Activated CD4-positive, alpha-beta T cell treated with anti-CD3 and anti-CD28 coated beads for 36 hours (primary cell): ENCODE measurements at regions not wholly inside any gene's neighbourhood (a gene's known extent, or its start where the extent isn't known, plus 50 kb on each side); places are given as distances from the start of the nearest gene placed in this dataset.

ENCODE experiments used
- ATAC-seq: fragments of 200-7000 bp; cut with Tn5 transposase; one replicate; pipeline ENCODE4 v1.10.0; 2021; ENCODE audit warnings: mild to moderate bottlenecking, moderate library complexity
- CTCF ChIA-PET: fragments of 350-600 bp; sonication (Branson Sonifier 250); formaldehyde crosslinking; loops from one replicate; lab custom pipeline; 2021; ENCODE audit warnings: antibody characterized with exemption; lab: Charles Lee
- POLR2A ChIA-PET: fragments of 350-600 bp; sonication (Branson Sonifier 250); formaldehyde crosslinking; loops from one replicate; lab custom pipeline; 2021; ENCODE audit warnings: antibody characterized with exemption, inconsistent platforms; lab: Charles Lee
- DNase-seq: peaks from one replicate; pipeline ENCODE4 v3.0.0-alpha.2; 2020
- H3K27ac Mint-ChIP-seq: one replicate; pipeline ENCODE4 v1.8.0; 2021; ENCODE audit warnings: mixed read lengths
- H3K27me3 Mint-ChIP-seq: one replicate; pipeline ENCODE4 v1.8.0; 2021; ENCODE audit warnings: mixed read lengths
- H3K36me3 Mint-ChIP-seq: one replicate; pipeline ENCODE4 v1.8.0; 2021; ENCODE audit warnings: low read depth, mixed read lengths
- H3K4me1 Mint-ChIP-seq: one replicate; pipeline ENCODE4 v1.8.0; 2021; ENCODE audit warnings: mixed read lengths
- H3K4me3 Mint-ChIP-seq: one replicate; pipeline ENCODE4 v1.8.0; 2021; ENCODE audit warnings: mild to moderate bottlenecking, moderate library complexity, mixed read lengths
- H3K9me3 Mint-ChIP-seq: one replicate; pipeline ENCODE4 v1.8.0; 2021; ENCODE audit warnings: low read depth, mixed read lengths
- intact Hi-C, 2 experiments: fragments of 100-400 bp; cut with DNase I in 1 of 2; cut with micrococcal nuclease in 1 of 2; formaldehyde crosslinking; loops; one replicate each; pipeline versions ENCODE4 v1.14.2 to v1.15.1; 2022 to 2024; cut with DNase I, micrococcal nuclease

DNA sequence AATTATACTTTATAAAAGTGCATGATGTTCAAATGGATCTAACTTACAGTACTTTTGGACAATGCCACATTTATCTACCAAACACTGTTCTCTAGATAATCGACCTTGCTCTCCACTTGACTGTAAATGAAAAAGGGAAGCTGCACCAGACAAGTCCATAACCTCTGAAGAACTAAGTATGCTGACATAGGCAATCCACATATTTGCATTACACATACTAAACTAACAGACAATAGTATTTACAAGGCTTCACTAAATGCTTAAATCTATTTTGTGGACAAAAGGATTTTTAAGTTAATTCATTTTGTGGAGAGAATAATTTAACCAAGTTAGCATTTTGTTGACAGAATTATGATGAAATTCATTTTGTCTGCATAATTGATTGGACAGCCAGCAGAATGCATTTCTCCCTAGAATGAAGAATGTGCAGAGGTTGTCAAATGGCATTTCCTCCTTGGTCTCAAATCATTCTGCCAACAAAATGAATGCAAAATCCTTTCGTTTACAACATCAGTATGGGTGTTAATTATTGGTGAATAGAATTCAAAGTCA is 520.9 kb downstream of the CPS1 start:
- Mint-ChIP-seq H3K27ac (no peak overlapping the region), H3K9me3 (no peaks in the 10 kb centered on the region), H3K4me1 (no peaks in the 10 kb centered on the region), H3K36me3 (no peaks in the 10 kb centered on the region), H3K27me3 (peaks cover 2% of the 10 kb centered on the region), H3K4me3 (no peak overlapping the region)
- ChIA-PET POLR2A (no interaction called here), CTCF (interaction anchor here (2.0 kb wide), 1 partner anchor 10 kb away, joined by 8 read pairs; no protein-coding TSS in a partner anchor)
- intact Hi-C loops = no loop called here
- DNase-seq (no peak), ATAC-seq (no peak)

DNA sequence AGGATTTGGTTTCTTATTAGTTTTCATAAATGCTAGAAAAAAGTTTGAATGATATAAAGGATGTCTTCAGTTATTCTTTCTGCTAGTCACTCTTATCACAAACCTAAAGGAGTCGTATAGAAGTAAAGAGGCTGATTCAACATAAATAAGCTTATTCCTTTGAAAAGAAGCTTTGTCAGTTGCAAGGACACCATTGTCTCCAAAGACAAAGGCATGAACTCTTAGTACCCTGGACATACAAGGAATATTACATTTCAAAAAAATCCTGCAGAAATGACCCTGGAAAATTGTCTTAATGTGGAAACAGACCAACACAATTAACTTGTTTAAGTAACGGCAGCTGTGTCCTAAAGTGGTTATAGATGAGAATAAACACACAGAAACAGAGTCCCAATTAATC is 528.0 kb downstream of the CPS1 start:
- intact Hi-C loops = loop anchor here in 1 of 2 experiments (1.0 kb wide), 1 partner anchor 74 kb away; no protein-coding TSS in a partner anchor
- CTCF ChIA-PET = interaction anchor here (0.8 kb wide), 2 partner anchors 15 to 1483 kb away, joined by 3 read pairs; no protein-coding TSS in a partner anchor

DNA sequence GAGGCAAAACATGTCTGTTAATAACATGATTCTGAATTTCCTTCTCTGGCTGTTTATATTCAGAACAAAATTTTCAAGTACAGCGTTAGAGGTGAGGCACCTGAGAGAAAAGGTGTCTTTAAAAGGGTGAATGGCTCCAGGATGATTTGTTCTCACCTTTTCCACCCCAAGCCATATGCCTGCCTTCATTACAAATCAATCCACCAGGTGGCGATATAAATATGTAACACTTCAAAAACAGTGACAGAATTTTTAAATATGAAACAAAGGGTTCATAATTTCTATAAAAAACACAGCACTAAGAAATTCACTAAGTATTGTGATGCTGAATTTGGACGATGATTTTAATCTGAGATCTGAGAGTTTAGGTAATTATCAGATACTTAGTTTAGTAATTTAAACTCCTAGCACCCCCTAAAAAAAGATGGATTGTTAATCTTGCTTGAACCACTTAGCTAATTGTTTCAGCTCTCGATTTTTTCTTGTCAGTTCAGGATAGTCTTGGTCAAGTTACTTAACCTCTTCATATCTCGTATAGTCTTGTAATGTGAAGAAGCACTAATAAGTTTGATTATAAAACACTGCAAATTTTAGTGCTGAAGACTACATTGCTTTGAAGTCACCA is 528.8 kb downstream of the CPS1 start:
- ATAC-seq (no peak), DNase-seq (peak; percentile 6)
- no peaks in the 10 kb centered on the region for H3K4me1 Mint-ChIP-seq
- POLR2A ChIA-PET = no interaction called here
- no peaks in the 10 kb centered on the region for H3K9me3 Mint-ChIP-seq
- peaks cover 2% of the 10 kb centered on the region for H3K27me3 Mint-ChIP-seq
- CTCF ChIA-PET = interaction anchor here (0.8 to 1.3 kb wide), 4 partner anchors 9 to 1482 kb away, joined by 3 to 5 read pairs (median 4); no protein-coding TSS in a partner anchor
- no peak overlapping the region for H3K4me3 Mint-ChIP-seq
- no peaks in the 10 kb centered on the region for H3K36me3 Mint-ChIP-seq
- intact Hi-C loops = loop anchor here (1.0 to 5.0 kb wide), 3 partner anchors 72 to 1482 kb away; no protein-coding TSS in a partner anchor
- H3K27ac Mint-ChIP-seq = no peak overlapping the region

More for the DNA sequence above, 528.0 kb downstream of the CPS1 start:
- H3K4me3 Mint-ChIP-seq = no peak overlapping the region
- no peak overlapping the region for H3K27ac Mint-ChIP-seq
- DNase-seq (no peak), ATAC-seq (no peak)
- H3K9me3 Mint-ChIP-seq = no peaks in the 10 kb centered on the region
- no peaks in the 10 kb centered on the region for H3K36me3 Mint-ChIP-seq
- H3K4me1 Mint-ChIP-seq = no peaks in the 10 kb centered on the region
- POLR2A ChIA-PET = no interaction called here
- H3K27me3 Mint-ChIP-seq = peaks cover 2% of the 10 kb centered on the region

DNA sequence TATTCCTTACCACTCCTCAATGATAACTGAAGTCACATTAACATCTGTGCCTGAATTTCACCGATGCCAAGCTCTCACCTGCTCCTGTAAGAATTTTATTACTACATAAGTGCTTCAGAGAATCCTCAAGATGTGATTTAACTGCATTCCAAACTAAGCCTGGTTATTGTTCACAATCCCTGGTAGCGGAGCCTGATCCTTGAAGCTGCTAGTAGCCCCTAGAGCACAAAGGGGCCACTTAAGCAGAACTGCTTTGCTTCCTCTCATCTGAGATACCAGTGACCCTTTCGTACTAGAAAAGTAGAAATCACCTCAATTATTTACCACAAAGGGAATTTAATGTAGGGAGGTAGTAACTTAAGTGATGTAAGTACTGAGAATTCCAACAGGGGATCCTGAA is 529.6 kb downstream of the CPS1 start:
- Mint-ChIP-seq H3K4me3 (no peak overlapping the region), H3K27me3 (peaks cover 2% of the 10 kb centered on the region), H3K27ac (no peak overlapping the region), H3K4me1 (no peaks in the 10 kb centered on the region), H3K36me3 (no peaks in the 10 kb centered on the region), H3K9me3 (no peaks in the 10 kb centered on the region)
- intact Hi-C loops = loop anchor here in 1 of 2 experiments (5.0 kb wide), 1 partner anchor 1481 kb away; no protein-coding TSS in a partner anchor
- POLR2A ChIA-PET = no interaction called here
- CTCF ChIA-PET = interaction anchor here (0.9 to 1.6 kb wide), 5 partner anchors 8 to 1481 kb away, joined by 4 to 6 read pairs (median 5); no protein-coding TSS in a partner anchor
- ATAC-seq (no peak), DNase-seq (no peak)

DNA sequence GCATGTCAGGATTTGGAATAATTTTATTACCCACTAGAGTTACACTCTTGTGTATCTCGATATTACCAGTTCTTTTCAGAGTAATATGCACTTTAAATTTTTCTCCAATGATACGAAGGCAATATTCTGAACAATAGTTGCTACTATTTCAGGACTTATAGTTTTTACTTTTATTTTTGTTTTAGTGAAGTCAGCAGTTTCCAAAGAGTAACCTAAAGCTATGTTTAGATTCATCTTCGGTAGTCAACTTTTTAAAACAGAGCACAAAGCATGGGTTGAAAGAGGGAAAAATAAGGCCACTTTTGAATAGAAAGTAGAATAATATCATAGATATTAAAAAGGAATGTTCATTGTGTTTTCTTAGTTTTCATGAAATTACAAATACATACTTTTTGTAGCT is 532.7 kb downstream of the CPS1 start:
- CTCF ChIA-PET = no interaction called here
- intact Hi-C loops = loop anchor here in 1 of 2 experiments (5.0 kb wide), 1 partner anchor 1478 kb away; no protein-coding TSS in a partner anchor
- POLR2A ChIA-PET = no interaction called here
- no peak for ATAC-seq
- Mint-ChIP-seq H3K9me3 (no peaks in the 10 kb centered on the region), H3K36me3 (no peaks in the 10 kb centered on the region), H3K27me3 (peaks cover 2% of the 10 kb centered on the region), H3K4me3 (no peak overlapping the region), H3K4me1 (no peaks in the 10 kb centered on the region), H3K27ac (no peak overlapping the region)
- no peak for DNase-seq

DNA sequence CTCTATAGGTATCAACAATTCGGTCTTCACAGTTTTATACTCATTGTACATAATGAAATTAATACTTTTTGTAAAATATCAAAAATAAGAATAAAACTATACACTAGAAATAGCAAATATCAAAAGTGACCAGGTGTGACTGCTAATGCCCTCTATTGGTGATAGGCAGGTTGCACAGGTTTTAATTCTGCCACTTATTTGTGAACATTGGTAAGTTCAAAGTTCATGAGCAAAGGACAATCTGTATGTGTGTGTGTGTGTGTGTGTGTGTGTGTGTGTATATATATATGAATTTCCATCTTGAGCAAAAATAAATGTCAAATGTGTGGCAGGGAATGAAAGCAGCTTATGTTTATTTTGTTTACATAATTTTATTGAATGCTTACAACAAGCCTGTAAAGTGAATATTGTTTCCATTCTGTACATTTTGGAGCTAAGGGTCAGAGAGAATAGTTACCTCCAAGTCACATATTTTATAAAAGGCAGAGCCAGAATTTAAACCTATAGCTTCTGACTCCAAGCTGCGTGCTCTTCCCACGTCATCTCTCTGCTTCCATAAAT is 537.4 kb downstream of the CPS1 start:
- no peaks in the 10 kb centered on the region for H3K4me1 Mint-ChIP-seq
- no peak overlapping the region for H3K4me3 Mint-ChIP-seq
- no peaks in the 10 kb centered on the region for H3K36me3 Mint-ChIP-seq
- ChIA-PET CTCF (interaction anchor here (1.0 to 1.2 kb wide), 2 partner anchors 8 to 1474 kb away, joined by 3 to 4 read pairs; no protein-coding TSS in a partner anchor), POLR2A (no interaction called here)
- H3K27me3 Mint-ChIP-seq = peaks cover 2% of the 10 kb centered on the region
- peaks cover 7% of the 10 kb centered on the region for H3K9me3 Mint-ChIP-seq
- intact Hi-C loops = no loop called here
- H3K27ac Mint-ChIP-seq = no peak overlapping the region
- ATAC-seq = no peak
- no peak for DNase-seq

DNA sequence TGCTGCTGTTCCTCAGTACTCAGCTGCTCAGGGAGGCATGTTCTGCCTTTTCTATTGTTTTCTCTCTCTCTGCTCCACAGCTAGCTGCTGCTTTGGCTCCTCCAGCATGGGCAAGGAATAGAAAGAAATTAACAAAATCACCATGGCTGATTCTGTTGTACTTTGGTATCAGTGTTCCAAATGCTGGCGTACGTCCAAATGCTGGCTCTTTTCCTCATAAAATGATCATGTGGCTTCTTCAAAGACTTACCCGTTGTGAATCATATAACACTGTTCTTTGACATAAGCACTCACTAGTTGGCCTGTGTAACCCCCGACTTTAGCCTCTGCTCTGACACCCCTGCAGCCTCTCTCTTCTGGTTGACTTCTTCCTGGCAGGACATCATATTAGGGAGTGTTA is 547.6 kb downstream of the CPS1 start:
- DNase-seq (no peak), ATAC-seq (no peak)
- POLR2A ChIA-PET = no interaction called here
- Mint-ChIP-seq H3K27me3 (no peaks in the 10 kb centered on the region), H3K27ac (no peak overlapping the region), H3K4me1 (no peaks in the 10 kb centered on the region), H3K4me3 (no peak overlapping the region), H3K9me3 (no peaks in the 10 kb centered on the region), H3K36me3 (no peaks in the 10 kb centered on the region)
- intact Hi-C loops = no loop called here
- CTCF ChIA-PET = no interaction called here

DNA sequence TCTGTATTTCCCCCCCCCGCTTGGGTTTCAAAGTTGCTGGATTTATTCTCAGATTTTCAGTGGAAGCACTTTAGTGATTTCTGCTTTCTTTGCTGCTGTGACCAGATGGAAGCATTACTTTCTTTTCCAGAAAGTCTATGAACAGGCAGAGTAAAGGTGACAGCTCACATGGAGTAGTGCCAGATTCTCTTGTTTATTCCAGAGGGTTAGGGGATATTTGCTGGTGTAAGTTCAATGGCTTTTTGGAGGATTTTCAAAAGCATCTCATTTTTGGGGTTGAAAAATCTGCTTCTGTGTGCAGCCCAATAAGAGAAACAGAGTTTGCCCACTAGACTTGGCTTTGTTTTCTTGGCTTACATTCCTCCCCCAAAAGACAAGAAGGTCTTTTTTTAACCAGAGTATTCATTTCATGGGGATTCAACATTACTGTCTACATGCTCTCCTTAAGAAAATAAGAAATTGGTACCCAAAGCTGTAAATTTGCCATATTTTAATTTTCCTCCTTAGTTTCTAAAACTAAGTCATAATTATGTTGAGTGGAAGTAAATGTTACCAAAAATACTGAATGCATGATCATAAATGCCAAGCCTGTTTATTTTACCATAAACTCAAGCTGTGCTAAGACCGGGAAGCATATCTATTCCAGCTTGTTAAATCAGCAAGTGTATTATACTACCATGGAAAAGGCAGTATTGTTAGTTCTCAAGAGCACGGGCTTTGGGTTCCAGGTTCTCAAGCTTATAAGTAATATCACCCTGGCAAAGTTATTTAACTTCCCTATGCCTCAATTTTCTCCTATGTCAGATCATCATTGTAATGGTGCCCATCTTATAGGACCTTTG is 557.2 kb downstream of the CPS1 start:
- H3K4me1 Mint-ChIP-seq = no peaks in the 10 kb centered on the region
- H3K27ac Mint-ChIP-seq = no peak overlapping the region
- H3K27me3 Mint-ChIP-seq = no peaks in the 10 kb centered on the region
- ChIA-PET POLR2A (no interaction called here), CTCF (no interaction called here)
- H3K9me3 Mint-ChIP-seq = no peaks in the 10 kb centered on the region
- ATAC-seq (no peak), DNase-seq (no peak)
- H3K4me3 Mint-ChIP-seq = no peak overlapping the region
- intact Hi-C loops = no loop called here
- H3K36me3 Mint-ChIP-seq = no peaks in the 10 kb centered on the region

DNA sequence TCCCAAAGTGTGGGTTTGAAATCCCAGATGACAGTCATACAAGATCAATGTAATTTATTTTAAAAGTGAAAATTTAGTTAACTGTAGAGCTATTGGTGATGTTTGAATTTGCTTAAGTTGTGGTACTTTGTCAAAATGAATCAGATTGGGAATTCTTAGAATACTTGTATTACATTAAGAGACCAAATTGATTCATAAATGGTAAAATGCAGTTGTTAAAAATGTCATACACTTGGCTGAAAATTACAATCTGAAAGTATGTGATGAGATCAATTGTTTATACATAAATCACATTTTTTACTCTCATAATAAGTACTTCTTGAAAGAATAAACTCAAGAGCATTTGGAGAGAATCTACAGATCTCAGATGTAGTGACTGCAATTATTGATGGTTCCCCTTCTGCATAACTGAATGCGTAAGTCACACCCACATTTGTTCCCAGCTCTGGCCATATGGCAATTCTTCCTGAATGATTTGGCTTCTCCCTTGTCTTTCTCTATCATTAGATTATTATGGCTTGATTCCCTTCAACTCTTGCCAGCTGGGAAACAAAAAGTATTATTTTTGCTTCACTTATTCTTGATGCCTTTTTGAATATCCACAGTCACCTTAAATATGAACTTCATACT is 558.5 kb downstream of the CPS1 start:
- H3K4me1 Mint-ChIP-seq = no peaks in the 10 kb centered on the region
- no peak overlapping the region for H3K4me3 Mint-ChIP-seq
- H3K27me3 Mint-ChIP-seq = no peaks in the 10 kb centered on the region
- intact Hi-C loops = no loop called here
- no peak for ATAC-seq
- ChIA-PET POLR2A (no interaction called here), CTCF (interaction anchor here (0.6 kb wide), 1 partner anchor 361 kb away, joined by 4 read pairs; no protein-coding TSS in a partner anchor)
- no peak for DNase-seq
- no peak overlapping the region for H3K27ac Mint-ChIP-seq
- H3K36me3 Mint-ChIP-seq = no peaks in the 10 kb centered on the region
- no peaks in the 10 kb centered on the region for H3K9me3 Mint-ChIP-seq

DNA sequence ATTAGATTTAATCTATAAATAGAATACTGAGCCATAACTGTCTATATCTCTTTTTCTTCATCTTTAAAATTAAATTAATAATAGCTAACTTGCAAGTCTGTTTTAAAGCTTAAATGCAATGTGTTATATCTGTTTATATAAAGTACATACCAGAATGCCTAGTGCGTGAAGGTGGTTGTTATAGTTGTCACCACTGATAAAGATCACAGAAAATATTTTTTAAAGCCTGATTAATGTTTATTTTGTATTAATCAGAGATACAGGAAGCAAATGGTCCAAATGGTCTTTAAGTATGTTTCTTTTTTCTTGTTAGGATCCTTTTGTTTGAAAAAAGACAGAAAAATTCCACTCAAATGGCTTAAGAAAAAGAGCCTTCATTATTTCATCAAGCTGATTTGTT is 560.6 kb downstream of the CPS1 start:
- Mint-ChIP-seq H3K27me3 (no peaks in the 10 kb centered on the region), H3K4me1 (no peaks in the 10 kb centered on the region), H3K36me3 (no peaks in the 10 kb centered on the region), H3K4me3 (no peak overlapping the region), H3K27ac (no peak overlapping the region), H3K9me3 (no peaks in the 10 kb centered on the region)
- ATAC-seq (no peak), DNase-seq (no peak)
- ChIA-PET CTCF (interaction anchor here (1.3 kb wide), 1 partner anchor 11 kb away, joined by 3 read pairs; no protein-coding TSS in a partner anchor), POLR2A (interaction anchor here (0.6 kb wide), 1 partner anchor 547 kb away, joined by 4 read pairs; no protein-coding TSS in a partner anchor)
- intact Hi-C loops = no loop called here

DNA sequence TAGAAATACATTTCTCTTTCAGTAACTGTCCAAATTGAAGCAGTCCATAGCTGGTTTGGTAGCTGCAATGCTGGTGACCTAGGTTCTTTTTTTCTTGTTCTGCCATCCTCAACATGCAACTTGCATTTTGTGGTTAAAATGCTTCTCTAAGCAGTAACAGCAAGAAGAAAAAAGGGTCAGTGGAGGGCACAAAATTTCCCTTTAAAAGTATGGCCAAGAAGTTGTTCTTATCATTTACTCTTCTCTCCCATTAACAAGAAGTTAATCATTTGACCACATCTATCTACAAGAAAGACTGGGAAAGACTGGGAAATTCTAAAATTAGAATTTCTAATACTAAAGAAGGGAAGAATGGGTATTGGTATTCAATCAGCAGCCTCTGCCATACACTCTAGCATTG is 569.9 kb downstream of the CPS1 start:
- Mint-ChIP-seq H3K27me3 (no peaks in the 10 kb centered on the region), H3K9me3 (no peaks in the 10 kb centered on the region), H3K4me1 (no peaks in the 10 kb centered on the region), H3K27ac (no peak overlapping the region), H3K36me3 (no peaks in the 10 kb centered on the region), H3K4me3 (no peak overlapping the region)
- POLR2A ChIA-PET = no interaction called here
- no peak for ATAC-seq
- CTCF ChIA-PET = interaction anchor here (1.6 kb wide), 1 partner anchor 31 kb away, joined by 4 read pairs; no protein-coding TSS in a partner anchor
- intact Hi-C loops = no loop called here
- no peak for DNase-seq
